BJ (cell line): ENCODE measurements at regions not wholly inside any gene's neighbourhood (a gene's known extent, or its start where the extent isn't known, plus 50 kb on each side); places are given as distances from the start of the nearest gene placed in this dataset.

ENCODE experiments used
- CTCF ChIA-PET: fragments of 350-600 bp; formaldehyde crosslinking; extraction: SDS; loops from one replicate; lab custom pipeline; 2021; ENCODE audit warnings: antibody characterized with exemption, inconsistent platforms; lab: Yijun Ruan, JAX
- POLR2A ChIA-PET: fragments of 300-600 bp; sonication (Branson Sonifier 250); formaldehyde crosslinking; extraction: SDS; loops from one replicate; lab custom pipeline; 2021; ENCODE audit warnings: antibody characterized with exemption; lab: Charles Lee
- DNase-seq: peaks from one replicate; pipeline ENCODE4 v3.0.0-alpha.2; 2011; ENCODE audit warnings: low read depth
- H3K27me3 ChIP-seq: 2 replicates; pipeline ENCODE4 v1.6.0; 2011; ENCODE audit warnings: low read length; ENCODE audit not compliant: control insufficient read depth, insufficient read depth
- H3K36me3 ChIP-seq: 2 replicates; pipeline ENCODE4 v1.5.1; 2011; ENCODE audit warnings: low read length; ENCODE audit not compliant: control insufficient read depth, insufficient read depth
- H3K4me3 ChIP-seq: 2 replicates; pipeline ENCODE4 v1.5.1; 2011; ENCODE audit warnings: low read depth, mild to moderate bottlenecking, control low read depth, low read length
- TF ChIP-seq, protein P1 (sequence below): IDR thresholded peaks from 2 replicates; pipeline ENCODE4 v1.5.1; 2011; ENCODE audit warnings: low read depth, mild to moderate bottlenecking, control low read depth, inconsistent platforms, low read length, moderate library complexity; ENCODE audit not compliant: insufficient read depth

DNA sequence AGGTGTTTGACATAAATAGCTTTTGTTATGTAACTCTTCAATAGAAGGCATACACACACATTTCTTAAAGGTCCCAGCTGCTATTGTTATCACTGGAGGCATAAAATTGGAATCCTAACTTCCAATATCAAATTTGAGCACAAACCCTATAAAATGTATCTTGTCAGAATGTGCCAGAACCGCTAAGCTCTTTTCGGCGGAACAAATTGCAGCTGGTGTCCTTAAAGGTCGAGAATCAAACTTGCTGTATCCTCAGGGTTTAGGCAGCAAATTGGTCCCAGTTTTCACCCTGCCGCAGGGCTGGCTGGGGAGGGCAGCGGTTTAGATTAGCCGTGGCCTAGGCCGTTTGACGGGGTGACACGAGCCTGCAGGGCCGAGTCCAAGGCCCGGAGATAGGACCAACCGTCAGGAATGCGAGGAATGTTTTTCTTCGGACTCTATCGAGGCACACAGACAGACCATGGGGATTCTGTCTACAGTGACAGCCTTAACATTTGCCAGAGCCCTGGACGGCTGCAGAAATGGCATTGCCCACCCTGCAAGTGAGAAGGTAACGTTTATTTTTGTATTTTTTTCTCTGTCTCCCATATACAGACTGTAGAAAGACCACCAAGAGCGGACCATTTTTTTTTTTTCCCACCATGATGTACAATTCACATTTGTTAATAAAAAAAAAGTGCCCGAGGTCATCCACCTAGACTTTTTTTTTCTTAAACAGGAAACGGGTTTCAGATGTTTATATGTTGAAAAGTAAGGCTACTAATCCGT lies 297.1 kb downstream of the IRF8 start:
- CTCF ChIA-PET: interaction anchor here (1.6 kb wide), 1 partner anchor 11 kb away, joined by 4 read pairs; no protein-coding TSS in a partner anchor
- H3K27me3 ChIP-seq: peaks cover 53% of the 10 kb centered on the region
- TF ChIP-seq, protein P1, sequence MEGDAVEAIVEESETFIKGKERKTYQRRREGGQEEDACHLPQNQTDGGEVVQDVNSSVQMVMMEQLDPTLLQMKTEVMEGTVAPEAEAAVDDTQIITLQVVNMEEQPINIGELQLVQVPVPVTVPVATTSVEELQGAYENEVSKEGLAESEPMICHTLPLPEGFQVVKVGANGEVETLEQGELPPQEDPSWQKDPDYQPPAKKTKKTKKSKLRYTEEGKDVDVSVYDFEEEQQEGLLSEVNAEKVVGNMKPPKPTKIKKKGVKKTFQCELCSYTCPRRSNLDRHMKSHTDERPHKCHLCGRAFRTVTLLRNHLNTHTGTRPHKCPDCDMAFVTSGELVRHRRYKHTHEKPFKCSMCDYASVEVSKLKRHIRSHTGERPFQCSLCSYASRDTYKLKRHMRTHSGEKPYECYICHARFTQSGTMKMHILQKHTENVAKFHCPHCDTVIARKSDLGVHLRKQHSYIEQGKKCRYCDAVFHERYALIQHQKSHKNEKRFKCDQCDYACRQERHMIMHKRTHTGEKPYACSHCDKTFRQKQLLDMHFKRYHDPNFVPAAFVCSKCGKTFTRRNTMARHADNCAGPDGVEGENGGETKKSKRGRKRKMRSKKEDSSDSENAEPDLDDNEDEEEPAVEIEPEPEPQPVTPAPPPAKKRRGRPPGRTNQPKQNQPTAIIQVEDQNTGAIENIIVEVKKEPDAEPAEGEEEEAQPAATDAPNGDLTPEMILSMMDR: no peak
- no peak overlapping the region for H3K4me3 ChIP-seq
- DNase-seq: no peak
- H3K36me3 ChIP-seq: no peaks in the 10 kb centered on the region
- POLR2A ChIA-PET: no interaction called here

DNA sequence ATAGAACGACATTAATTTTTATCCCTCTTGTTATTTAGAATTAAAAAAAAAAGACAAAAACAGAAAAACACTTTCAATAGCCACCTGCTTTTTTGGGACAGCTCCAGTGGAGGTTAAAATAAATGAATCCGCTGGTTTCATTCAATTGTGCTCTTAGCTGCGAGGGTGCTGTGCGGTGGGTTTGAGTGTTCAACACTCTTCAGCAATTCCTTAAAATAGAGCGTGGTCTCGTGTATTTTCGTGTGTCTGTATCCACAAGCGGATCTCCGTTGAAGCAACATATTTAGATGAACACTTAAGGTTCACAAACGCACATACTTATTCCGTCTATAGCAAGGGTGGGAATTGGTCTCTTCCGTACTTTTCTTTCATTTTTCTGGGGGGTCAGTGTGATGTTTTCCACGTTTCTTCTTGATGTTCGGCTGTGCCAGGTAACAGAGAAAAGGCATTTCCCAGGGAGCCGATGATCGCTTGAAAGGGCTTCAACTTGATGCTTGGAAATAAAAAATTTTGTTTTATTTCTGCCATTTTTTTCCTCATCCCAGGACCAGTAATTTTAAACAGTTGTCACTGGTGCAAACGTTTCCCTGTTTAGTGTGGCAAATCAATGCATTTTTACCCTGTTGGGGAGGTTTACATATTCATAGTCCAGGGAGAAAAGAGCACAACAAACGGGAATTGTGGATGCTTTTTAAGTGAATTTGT lies 297.9 kb downstream of the IRF8 start:
- TF ChIP-seq, protein P1: no peak
- POLR2A ChIA-PET: no interaction called here
- no peak for DNase-seq
- peaks cover 54% of the 10 kb centered on the region for H3K27me3 ChIP-seq
- H3K36me3 ChIP-seq: no peaks in the 10 kb centered on the region
- H3K4me3 ChIP-seq: no peak overlapping the region
- CTCF ChIA-PET: no interaction called here

DNA sequence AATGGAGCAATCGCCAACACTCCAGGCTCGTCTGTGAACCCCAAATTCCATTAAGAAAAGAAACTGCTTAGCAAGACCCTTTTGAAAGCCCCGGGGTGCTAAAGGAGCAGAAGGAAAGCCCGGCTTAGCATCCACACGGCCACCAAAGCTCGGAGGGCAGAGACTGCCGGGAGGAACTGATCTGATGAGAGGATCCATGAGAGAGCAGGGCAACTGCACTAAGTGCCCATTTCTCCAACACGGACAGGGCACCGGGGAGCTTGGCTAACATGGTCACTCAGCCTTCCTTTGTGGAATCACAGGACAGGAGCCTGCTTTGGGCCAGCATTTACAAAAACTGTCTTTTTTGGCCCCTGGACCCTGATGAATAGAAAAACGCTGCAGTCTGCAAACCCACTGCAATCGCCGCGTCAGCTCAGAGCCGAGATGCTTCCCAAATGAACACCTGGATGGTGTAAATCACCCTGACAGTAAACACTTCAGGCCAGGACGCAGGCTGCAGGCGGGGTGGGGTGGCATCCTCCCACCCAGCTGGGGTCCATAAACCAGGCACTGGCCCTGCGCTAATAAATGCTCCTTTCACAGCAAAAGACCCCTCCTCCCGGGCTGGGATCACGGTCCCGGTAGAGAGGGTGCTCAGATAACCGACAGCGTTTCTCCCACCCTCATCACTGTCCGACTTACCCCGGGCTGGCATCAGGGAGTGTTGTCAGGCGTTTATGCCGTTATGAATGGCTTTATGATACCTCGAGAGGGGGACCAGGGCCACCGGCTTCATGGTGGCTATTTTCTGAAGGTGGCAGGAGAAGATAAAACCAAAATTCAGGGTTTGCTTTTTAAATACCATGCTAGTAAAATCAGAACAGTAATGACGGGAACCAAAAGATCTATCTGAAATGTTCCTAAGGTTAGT lies 299.5 kb downstream of the IRF8 start:
- DNase-seq: no peak
- Histone ChIP-seq H3K27me3 (peaks cover 55% of the 10 kb centered on the region), H3K4me3 (no peak overlapping the region), H3K36me3 (no peaks in the 10 kb centered on the region)
- TF ChIP-seq, protein P1: no peak
- ChIA-PET CTCF (no interaction called here), POLR2A (no interaction called here)

DNA sequence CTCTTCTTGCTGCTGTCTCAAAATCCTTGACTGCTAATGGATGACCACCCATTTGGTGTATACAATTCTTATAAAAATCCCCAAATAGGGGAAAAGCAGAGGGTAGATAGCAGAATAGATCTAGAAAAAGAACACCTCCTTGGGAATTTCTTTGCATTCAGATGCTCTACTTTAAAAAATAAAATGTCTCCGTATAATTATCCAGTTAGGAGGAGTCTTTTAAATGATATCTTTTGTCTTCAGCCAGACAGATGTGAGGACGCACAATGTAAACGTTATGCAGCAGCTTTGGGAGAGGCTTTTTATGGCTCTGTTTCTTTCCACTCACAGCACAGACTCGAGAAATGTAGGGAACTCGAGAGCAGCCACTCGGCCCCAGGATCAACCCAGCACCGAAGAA lies 300.2 kb downstream of the IRF8 start:
- H3K36me3 ChIP-seq: no peaks in the 10 kb centered on the region
- ChIA-PET CTCF (no interaction called here), POLR2A (no interaction called here)
- H3K27me3 ChIP-seq: peaks cover 52% of the 10 kb centered on the region
- no peak overlapping the region for H3K4me3 ChIP-seq
- DNase-seq: no peak
- TF ChIP-seq, protein P1: no peak
